ENCODE measurements at regions not wholly inside any gene's neighbourhood (a gene's known extent, or its start where the extent isn't known, plus 50 kb on each side); places are given as distances from the start of the nearest gene placed in this dataset.

- Histone ChIP-seq H3K9me3 (no peaks in the 10 kb centered on the region), H3K4me1 (ENCODE audit: low read depth) (no peaks in the 10 kb centered on the region), H3K4me3 (no peak overlapping the region), H3K36me3 (ENCODE audit: low read depth) (no peaks in the 10 kb centered on the region)
- ATAC-seq (no peak), DNase-seq (no peak)
- intact Hi-C loops (cut with DNase I, micrococcal nuclease): no loop called here
- no peak for TF ChIP-seq CTCF (IDR thresholded peaks at IDR 0.05)
These were observed 84.5 kb downstream of the BBS10 start for GRCh38 chr12:76263696-76264095.

GRCh38 chr12:76260390-76260748 lies 87.8 kb downstream of the BBS10 start:
- intact Hi-C loops (cut with DNase I, micrococcal nuclease): no loop called here
- H3K4me1 ChIP-seq (ENCODE audit: low read depth): no peaks in the 10 kb centered on the region
- DNase-seq (no peak), ATAC-seq (no peak)
- no peak overlapping the region for H3K4me3 ChIP-seq
- TF ChIP-seq CTCF (IDR thresholded peaks at IDR 0.05): no peak
- H3K36me3 ChIP-seq (ENCODE audit: low read depth): no peaks in the 10 kb centered on the region
- no peaks in the 10 kb centered on the region for H3K9me3 ChIP-seq

GRCh38 chr12:76259660-76260389 lies 88.4 kb downstream of the BBS10 start:
- TF ChIP-seq CTCF (IDR thresholded peaks at IDR 0.05): no peak
- intact Hi-C loops (cut with DNase I, micrococcal nuclease): no loop called here
- no peak for DNase-seq
- Histone ChIP-seq H3K9me3 (no peaks in the 10 kb centered on the region), H3K4me1 (ENCODE audit: low read depth) (no peaks in the 10 kb centered on the region), H3K4me3 (no peak overlapping the region), H3K36me3 (ENCODE audit: low read depth) (no peaks in the 10 kb centered on the region)
- no peak for ATAC-seq

- DNase-seq: no peak
These were observed 89.1 kb downstream of the BBS10 start for GRCh38 chr12:76259106-76259505.

GRCh38 chr12:76256904-76257303 lies 91.3 kb downstream of the BBS10 start:
- intact Hi-C loops (cut with DNase I, micrococcal nuclease): no loop called here
- no peak for TF ChIP-seq CTCF (IDR thresholded peaks at IDR 0.05)
- H3K4me1 ChIP-seq (ENCODE audit: low read depth): no peaks in the 10 kb centered on the region
- DNase-seq: no peak
- H3K4me3 ChIP-seq: no peak overlapping the region
- no peaks in the 10 kb centered on the region for H3K9me3 ChIP-seq
- H3K36me3 ChIP-seq (ENCODE audit: low read depth): no peaks in the 10 kb centered on the region
- ATAC-seq: no peak

More at GRCh38 chr12:76259106-76259505, 89.1 kb downstream of the BBS10 start:
- TF ChIP-seq CTCF (IDR thresholded peaks at IDR 0.05): no peak
- no peaks in the 10 kb centered on the region for H3K36me3 ChIP-seq (ENCODE audit: low read depth)
- no peaks in the 10 kb centered on the region for H3K9me3 ChIP-seq
- no peaks in the 10 kb centered on the region for H3K4me1 ChIP-seq (ENCODE audit: low read depth)
- H3K4me3 ChIP-seq: no peak overlapping the region
- intact Hi-C loops (cut with DNase I, micrococcal nuclease): no loop called here
- no peak for ATAC-seq

- no peak for ATAC-seq
- TF ChIP-seq CTCF (IDR thresholded peaks at IDR 0.05): no peak
- intact Hi-C loops (cut with DNase I, micrococcal nuclease): no loop called here
These were observed 91.9 kb downstream of the BBS10 start for GRCh38 chr12:76256321-76256720.

More at GRCh38 chr12:76256321-76256720, 91.9 kb downstream of the BBS10 start:
- H3K9me3 ChIP-seq: no peaks in the 10 kb centered on the region
- H3K4me3 ChIP-seq: no peak overlapping the region
- DNase-seq: no peak
- no peaks in the 10 kb centered on the region for H3K4me1 ChIP-seq (ENCODE audit: low read depth)
- H3K36me3 ChIP-seq (ENCODE audit: low read depth): no peaks in the 10 kb centered on the region

Measured in mucosa of descending colon (tissue), 3 donors.